GM19324 (cell line): ENCODE measurements at regions not wholly inside any gene's neighbourhood (a gene's known extent, or its start where the extent isn't known, plus 50 kb on each side); places are given as distances from the start of the nearest gene placed in this dataset.

Experiments used
- ATAC-seq: cut with Tn5 transposase; IDR thresholded peaks from one replicate; pipeline ENCODE4 v1.9.1; 2021; ENCODE audit warnings: mild to moderate bottlenecking, moderate library complexity; ENCODE audit not compliant: unreplicated experiment, low FRiP score

- no peak for ATAC-seq
These were observed 220.7 kb upstream of the NRSN1 start for GRCh38 chr6:23905133-23905815.

- no peak for ATAC-seq
These were observed 215.6 kb upstream of the NRSN1 start for GRCh38 chr6:23910420-23910819.

- ATAC-seq: no peak
These were observed 198.1 kb upstream of the NRSN1 start for GRCh38 chr6:23927935-23928334.

DNA sequence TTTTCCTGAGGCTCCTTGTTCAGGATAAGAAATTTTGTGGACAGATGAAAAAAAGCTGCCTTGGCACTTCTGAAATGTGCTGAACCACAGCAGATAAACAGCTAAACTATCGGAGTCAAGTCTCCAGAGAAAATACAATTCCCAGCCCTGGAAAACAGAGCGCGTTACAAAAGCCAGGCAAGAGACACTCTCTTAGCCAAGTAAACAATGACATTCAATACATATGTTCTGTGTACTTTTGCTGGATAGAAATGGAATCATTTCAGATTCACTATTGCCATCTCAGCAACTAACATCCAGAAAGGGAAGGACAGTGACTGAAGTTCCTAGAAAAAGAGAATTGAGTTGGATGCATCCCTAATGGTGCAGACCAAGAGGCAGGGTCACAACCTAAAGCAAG, 196.8 kb upstream of the NRSN1 start:
- ATAC-seq: no peak

DNA sequence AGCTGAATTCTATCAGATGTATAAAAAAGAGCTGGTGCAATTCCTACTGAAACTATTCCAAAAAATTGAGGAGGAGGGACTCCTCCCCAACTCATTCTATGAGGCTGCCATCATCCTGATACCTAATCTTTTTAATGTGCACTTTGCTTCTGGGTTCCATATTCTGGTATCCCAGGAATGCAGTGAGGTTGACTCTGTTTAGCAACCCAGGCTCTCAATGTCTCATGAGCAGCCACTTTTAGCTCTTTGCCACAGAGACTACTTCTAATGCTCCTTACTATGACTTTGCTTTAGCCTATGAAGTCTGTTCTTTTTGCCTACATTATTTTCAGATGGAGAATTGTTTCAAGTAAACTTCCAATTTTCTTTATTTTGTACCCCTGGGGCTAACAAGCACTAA, 185.5 kb upstream of the NRSN1 start:
- ATAC-seq: no peak

GRCh38 chr6:23951691-23952090, 174.3 kb upstream of the NRSN1 start:
- no peak for ATAC-seq

DNA sequence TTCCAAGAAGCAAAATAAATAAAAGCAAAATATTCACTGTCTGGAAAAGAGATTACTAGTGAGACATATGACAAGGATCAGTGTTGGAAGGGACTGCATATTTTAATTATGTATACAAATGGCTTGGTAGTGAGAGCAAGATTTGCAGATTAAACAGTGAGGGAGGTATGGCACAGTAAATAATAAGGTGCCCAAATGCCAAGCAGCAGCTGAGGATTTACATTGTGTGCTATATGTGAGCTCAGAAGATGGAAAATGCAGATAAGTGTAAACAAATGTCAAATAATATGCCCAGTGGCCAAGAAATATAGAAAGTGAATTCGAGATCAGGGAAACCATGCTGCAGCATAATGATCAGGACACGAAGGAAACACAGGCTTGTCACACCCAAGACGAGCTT, 173.8 kb upstream of the NRSN1 start:
- ATAC-seq: no peak

- no peak for ATAC-seq
These were observed 172.0 kb upstream of the NRSN1 start for GRCh38 chr6:23953976-23954375.

GRCh38 chr6:23957017-23957416, 169.0 kb upstream of the NRSN1 start:
- ATAC-seq: no peak

- ATAC-seq: no peak
These were observed 161.2 kb upstream of the NRSN1 start for GRCh38 chr6:23964865-23965264.

- no peak for ATAC-seq
These were observed 156.7 kb upstream of the NRSN1 start for GRCh38 chr6:23969344-23969743.

DNA sequence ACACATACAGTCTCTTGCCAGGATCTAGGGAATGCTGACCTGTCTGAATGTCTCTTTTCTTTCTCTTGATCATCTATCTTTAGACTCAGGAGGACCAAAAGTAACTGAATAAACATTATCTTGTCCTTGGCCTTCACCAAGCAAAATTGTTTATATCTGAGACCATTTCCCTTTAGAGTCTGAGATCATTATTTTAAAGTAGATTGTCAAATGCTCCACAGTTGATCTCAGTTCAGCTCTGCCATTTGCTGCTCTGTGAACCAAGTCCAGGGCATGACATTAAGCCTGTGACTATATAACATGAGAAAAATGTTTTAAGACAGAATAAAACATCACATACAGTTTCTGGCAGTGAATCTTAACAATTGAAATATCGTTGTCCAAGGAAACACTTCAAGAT, 148.3 kb upstream of the NRSN1 start:
- ATAC-seq: no peak

GRCh38 chr6:23980965-23981364, 145.1 kb upstream of the NRSN1 start:
- ATAC-seq: no peak

DNA sequence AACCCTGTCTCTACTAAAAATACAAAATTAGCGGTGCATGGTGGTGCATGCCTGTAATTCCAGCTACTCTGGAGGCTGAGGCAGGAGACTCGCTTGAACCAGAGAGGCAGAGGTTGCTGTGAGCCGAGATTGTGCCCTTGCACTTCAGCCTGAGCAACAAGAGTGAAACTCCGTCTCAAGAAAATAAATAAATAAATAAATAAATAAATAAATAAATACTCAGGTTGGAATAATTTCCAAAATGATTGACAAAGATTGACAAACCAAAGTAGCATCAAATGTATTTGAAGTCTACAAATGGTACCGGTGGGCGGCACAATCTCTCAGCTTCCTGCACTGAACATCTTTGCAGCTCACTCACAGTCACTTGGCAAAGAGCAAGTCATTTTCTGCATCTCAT, 144.1 kb upstream of the NRSN1 start:
- no peak for ATAC-seq

- ATAC-seq: no peak
These were observed 142.3 kb upstream of the NRSN1 start for GRCh38 chr6:23983735-23984134.

DNA sequence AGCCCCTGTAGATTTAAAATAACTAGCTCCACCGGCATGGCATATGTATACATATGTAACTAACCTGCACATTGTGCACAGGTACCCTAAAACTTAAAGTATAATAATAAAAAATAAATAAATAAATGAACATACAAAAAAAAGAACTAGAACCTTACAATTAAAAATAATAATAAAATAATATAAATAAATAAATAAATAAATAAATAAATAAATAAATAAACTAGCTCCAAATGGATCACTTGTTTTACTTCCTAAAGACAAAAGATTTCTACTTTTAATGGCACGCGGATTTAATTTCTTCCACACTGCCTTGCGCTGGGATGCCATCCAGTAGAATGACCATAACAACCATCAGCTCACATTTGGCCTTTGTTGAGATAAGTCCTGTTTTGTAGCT, 141.0 kb upstream of the NRSN1 start:
- ATAC-seq: no peak

DNA sequence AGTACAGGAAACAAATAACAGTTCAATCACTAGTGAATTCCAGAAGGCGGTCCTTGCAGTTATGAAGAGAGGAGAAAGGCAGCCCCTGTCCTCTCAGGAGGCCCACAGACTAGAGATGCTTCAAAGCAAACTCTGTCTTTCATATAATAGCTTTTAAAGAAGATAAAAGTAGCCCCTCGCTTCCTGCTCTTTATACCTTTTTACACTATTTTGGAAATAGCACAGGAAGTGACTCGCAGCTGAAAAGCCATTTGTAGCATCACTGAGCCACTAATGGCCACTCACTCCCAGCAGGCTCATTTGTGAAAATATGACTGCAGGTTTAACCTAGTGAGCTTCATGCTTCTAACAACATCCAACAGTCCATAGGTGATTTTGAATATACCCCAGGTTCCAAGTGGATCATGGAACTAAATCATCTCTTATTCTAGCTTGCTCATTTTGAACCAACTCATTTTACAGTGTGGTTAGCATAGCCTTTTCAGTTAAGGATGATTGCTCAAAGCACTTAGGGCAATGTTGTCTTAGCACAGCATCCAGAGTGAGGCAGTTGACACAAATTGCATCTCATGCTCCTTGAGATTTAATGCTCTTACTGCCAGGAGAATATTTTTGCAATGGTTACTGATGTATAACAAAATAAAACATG, 136.0 kb upstream of the NRSN1 start:
- no peak for ATAC-seq

- ATAC-seq: no peak
These were observed 132.0 kb upstream of the NRSN1 start for GRCh38 chr6:23994013-23994412.

GRCh38 chr6:24004062-24004461, 122.0 kb upstream of the NRSN1 start:
- ATAC-seq: no peak

GRCh38 chr6:24004659-24005058, 121.4 kb upstream of the NRSN1 start:
- ATAC-seq: no peak

- no peak for ATAC-seq
These were observed 119.8 kb upstream of the NRSN1 start for GRCh38 chr6:24006254-24006653.

GRCh38 chr6:24009319-24009718, 116.7 kb upstream of the NRSN1 start:
- no peak for ATAC-seq
